Activated naive CD4-positive, alpha-beta T cell treated with anti-CD3 and anti-CD28 coated beads, Interleukin-2, amount 10 ng/mL, durations not matched to agents 7 days and 5 days (primary cell): ENCODE measurements at regions not wholly inside any gene's neighbourhood (a gene's known extent, or its start where the extent isn't known, plus 50 kb on each side); places are given as distances from the start of the nearest gene placed in this dataset.
A peak's percentile ranks its signal among the peaks of the same experiment; 100 is the strongest.

Experiments
- CTCF ChIA-PET: fragments of 350-600 bp; sonication (Branson Sonifier 250); formaldehyde crosslinking; loops from one replicate; lab custom pipeline; 2021; ENCODE audit warnings: antibody characterized with exemption; lab: Charles Lee
- DNase-seq: peaks from one replicate; pipeline ENCODE4 v3.0.0-alpha.2; 2020
- H3K27ac Mint-ChIP-seq: one replicate; pipeline ENCODE4 v1.8.0; 2021; ENCODE audit warnings: mild to moderate bottlenecking, moderate library complexity, mixed read lengths
- H3K27me3 Mint-ChIP-seq: one replicate; pipeline ENCODE4 v1.8.0; 2021; ENCODE audit warnings: mild to moderate bottlenecking, mixed read lengths
- H3K36me3 Mint-ChIP-seq: one replicate; pipeline ENCODE4 v1.8.0; 2021; ENCODE audit warnings: mixed read lengths
- H3K4me1 Mint-ChIP-seq: one replicate; pipeline ENCODE4 v1.8.0; 2021; ENCODE audit warnings: mixed read lengths
- H3K4me3 Mint-ChIP-seq: one replicate; pipeline ENCODE4 v1.8.0; 2021; ENCODE audit warnings: mild to moderate bottlenecking, moderate library complexity, mixed read lengths
- H3K9me3 Mint-ChIP-seq: one replicate; pipeline ENCODE4 v1.8.0; 2021; ENCODE audit warnings: mixed read lengths

DNA sequence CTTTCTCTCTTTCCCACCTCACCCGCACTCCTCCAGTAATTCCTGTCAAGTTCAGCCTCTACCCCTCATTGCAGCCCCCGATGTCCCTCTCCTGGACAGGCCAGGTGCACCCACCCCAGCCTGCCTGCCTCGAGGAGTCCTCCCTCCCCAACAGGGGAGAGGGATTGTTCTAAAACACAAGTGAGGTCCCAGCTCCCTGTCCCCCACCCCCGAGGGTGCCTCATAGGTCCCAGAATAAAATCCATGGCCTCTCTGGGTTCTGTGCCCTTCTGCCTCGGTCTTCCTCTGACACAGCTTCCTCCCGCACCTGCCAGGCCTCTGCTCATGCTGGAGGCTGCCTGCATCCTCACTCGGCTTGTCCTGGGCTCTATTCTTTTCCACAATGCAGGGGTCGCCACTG lies 720.1 kb downstream of the BRD1 start:
- no peak overlapping the region for H3K4me3 Mint-ChIP-seq
- H3K9me3 Mint-ChIP-seq: no peaks in the 10 kb centered on the region
- H3K27ac Mint-ChIP-seq: no peak overlapping the region
- DNase-seq: peak; percentile 5
- H3K4me1 Mint-ChIP-seq: no peaks in the 10 kb centered on the region
- peaks cover 10% of the 10 kb centered on the region for H3K27me3 Mint-ChIP-seq
- CTCF ChIA-PET: no interaction called here
- H3K36me3 Mint-ChIP-seq: no peaks in the 10 kb centered on the region

- Mint-ChIP-seq H3K36me3 (no peaks in the 10 kb centered on the region), H3K4me1 (no peaks in the 10 kb centered on the region), H3K9me3 (no peaks in the 10 kb centered on the region), H3K27me3 (peaks cover 10% of the 10 kb centered on the region), H3K4me3 (no peak overlapping the region), H3K27ac (no peak overlapping the region)
- CTCF ChIA-PET: no interaction called here
- DNase-seq: no peak
Observed at GRCh38 chr22:49106842-49107152, 720.9 kb downstream of the BRD1 start.

DNA sequence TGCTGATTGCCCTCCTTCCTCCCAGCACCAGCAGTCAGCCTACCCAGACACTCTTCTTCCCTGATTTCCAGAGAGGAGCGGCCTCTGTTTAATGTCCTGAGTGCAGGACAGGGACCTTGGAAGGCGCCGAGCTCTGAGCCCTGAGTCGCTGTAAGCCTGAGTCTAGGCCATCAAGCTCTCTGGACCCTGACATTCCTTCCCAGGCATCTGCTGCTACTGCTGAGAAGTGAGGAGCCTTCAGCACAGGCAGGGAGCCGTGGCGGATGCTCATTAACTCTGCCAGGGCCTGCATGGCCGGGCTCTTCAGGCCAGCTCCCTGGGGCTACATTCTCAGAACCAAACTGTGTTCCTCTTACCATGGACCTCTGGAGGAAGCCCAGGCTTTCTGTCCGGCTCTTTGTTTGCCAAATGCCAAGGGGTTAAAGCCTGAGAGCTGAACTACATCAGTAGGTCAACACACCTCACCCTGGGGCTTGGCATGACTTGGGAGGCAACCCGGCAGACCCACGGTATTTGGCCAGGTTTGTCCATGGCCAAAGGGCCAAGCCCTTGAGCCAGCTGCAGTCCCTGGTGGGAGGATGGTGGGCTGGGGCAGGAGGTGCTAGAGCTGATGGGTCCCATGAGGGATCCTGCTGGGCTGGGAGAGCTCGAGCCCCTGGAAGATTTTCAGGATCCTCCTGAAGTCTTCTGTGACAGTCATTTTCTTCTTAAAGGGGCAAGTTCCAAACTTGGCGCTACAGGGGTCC lies 721.4 kb downstream of the BRD1 start:
- Mint-ChIP-seq H3K4me1 (no peaks in the 10 kb centered on the region), H3K4me3 (no peak overlapping the region), H3K9me3 (no peaks in the 10 kb centered on the region), H3K27ac (no peak overlapping the region), H3K27me3 (peaks cover 10% of the 10 kb centered on the region), H3K36me3 (no peaks in the 10 kb centered on the region)
- DNase-seq: peak; percentile 14
- CTCF ChIA-PET: no interaction called here

DNA sequence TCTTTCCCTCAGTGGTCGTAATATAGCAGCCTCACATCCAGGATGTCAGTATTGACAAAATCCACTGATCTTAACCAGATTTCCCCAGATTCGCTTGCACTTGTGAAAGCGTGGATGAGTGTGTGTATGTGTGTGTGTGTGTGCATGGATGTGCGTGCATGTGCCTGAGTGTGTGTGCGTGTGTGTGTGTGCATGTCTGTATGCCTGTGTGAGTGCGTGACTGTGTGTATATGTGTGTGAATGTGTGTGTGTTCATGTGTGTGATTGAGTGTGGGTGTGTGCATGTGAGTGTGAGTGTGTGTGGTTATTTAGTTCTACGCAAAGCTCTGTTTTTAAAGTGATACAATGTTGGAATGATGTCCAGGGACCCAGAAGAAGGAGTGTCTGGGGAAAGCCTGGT lies 723.2 kb downstream of the BRD1 start:
- no peaks in the 10 kb centered on the region for H3K36me3 Mint-ChIP-seq
- CTCF ChIA-PET: no interaction called here

GRCh38 chr22:49103314-49104059 lies 724.2 kb downstream of the BRD1 start:
- DNase-seq: no peak

More for the DNA sequence above, 723.2 kb downstream of the BRD1 start:
- H3K4me1 Mint-ChIP-seq: no peaks in the 10 kb centered on the region
- H3K27ac Mint-ChIP-seq: no peak overlapping the region
- peaks cover 10% of the 10 kb centered on the region for H3K27me3 Mint-ChIP-seq
- DNase-seq: no peak
- no peak overlapping the region for H3K4me3 Mint-ChIP-seq
- no peaks in the 10 kb centered on the region for H3K9me3 Mint-ChIP-seq

GRCh38 chr22:49102367-49102766 lies 725.3 kb downstream of the BRD1 start:
- CTCF ChIA-PET: no interaction called here
- no peak overlapping the region for H3K4me3 Mint-ChIP-seq
- no peaks in the 10 kb centered on the region for H3K36me3 Mint-ChIP-seq
- no peaks in the 10 kb centered on the region for H3K4me1 Mint-ChIP-seq
- DNase-seq: no peak
- no peaks in the 10 kb centered on the region for H3K9me3 Mint-ChIP-seq
- H3K27me3 Mint-ChIP-seq: peaks cover 4% of the 10 kb centered on the region
- no peak overlapping the region for H3K27ac Mint-ChIP-seq

More at GRCh38 chr22:49103314-49104059, 724.2 kb downstream of the BRD1 start:
- Mint-ChIP-seq H3K4me1 (no peaks in the 10 kb centered on the region), H3K9me3 (no peaks in the 10 kb centered on the region), H3K27me3 (peaks cover 8% of the 10 kb centered on the region), H3K36me3 (no peaks in the 10 kb centered on the region), H3K27ac (no peak overlapping the region), H3K4me3 (no peak overlapping the region)
- CTCF ChIA-PET: no interaction called here

DNA sequence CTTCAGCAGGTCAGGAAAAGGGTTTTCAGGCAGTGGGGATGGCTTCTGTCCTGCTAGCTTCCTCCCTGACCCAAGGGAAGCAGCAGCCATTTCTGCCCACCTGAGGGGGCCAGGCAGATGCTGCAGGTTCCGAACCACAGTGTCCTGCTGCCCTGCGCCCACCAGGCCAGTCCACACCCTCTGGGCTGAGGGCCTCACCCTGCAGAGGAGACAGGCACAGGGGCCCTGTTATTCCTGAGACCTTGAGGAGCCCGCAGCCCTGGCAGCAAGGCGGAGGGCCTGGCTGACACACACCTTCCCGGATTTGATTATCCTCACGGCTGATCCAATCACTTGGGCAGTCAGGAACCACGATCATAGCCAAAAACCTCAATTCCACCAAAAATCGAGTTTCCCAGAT lies 725.8 kb downstream of the BRD1 start:
- Mint-ChIP-seq H3K9me3 (no peaks in the 10 kb centered on the region), H3K27ac (no peak overlapping the region), H3K4me1 (no peaks in the 10 kb centered on the region), H3K27me3 (peaks cover 4% of the 10 kb centered on the region), H3K4me3 (no peak overlapping the region), H3K36me3 (no peaks in the 10 kb centered on the region)
- DNase-seq: no peak
- CTCF ChIA-PET: no interaction called here

DNA sequence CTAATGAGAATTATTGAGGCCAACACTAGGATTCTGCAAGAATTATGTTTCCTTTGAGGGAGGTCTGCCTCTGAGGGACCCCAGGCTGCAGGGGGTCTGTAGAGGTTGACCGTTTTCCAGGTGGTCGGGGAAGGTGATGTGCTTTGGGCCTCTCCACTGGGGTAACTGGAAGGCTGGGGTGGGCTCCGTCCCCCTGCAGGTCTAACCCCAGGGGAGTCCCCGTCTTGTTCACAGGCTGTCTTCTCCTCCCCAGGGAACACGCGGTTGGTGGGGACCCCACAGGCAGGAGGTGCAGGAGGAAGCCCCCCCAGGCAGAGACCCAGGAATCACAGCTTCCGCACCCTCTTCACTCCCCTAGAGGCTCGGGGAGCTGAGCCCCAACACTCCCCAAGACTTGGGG lies 726.4 kb downstream of the BRD1 start:
- CTCF ChIA-PET: no interaction called here
- no peak overlapping the region for H3K27ac Mint-ChIP-seq
- H3K9me3 Mint-ChIP-seq: no peaks in the 10 kb centered on the region
- H3K36me3 Mint-ChIP-seq: no peaks in the 10 kb centered on the region
- H3K27me3 Mint-ChIP-seq: peaks cover 4% of the 10 kb centered on the region
- no peak for DNase-seq
- no peaks in the 10 kb centered on the region for H3K4me1 Mint-ChIP-seq
- no peak overlapping the region for H3K4me3 Mint-ChIP-seq

- Mint-ChIP-seq H3K4me3 (no peak overlapping the region), H3K27ac (no peak overlapping the region), H3K36me3 (no peaks in the 10 kb centered on the region), H3K27me3 (no peaks in the 10 kb centered on the region), H3K4me1 (no peaks in the 10 kb centered on the region), H3K9me3 (no peaks in the 10 kb centered on the region)
- no peak for DNase-seq
- CTCF ChIA-PET: no interaction called here
Observed at GRCh38 chr22:49100773-49101172, 726.9 kb downstream of the BRD1 start.

DNA sequence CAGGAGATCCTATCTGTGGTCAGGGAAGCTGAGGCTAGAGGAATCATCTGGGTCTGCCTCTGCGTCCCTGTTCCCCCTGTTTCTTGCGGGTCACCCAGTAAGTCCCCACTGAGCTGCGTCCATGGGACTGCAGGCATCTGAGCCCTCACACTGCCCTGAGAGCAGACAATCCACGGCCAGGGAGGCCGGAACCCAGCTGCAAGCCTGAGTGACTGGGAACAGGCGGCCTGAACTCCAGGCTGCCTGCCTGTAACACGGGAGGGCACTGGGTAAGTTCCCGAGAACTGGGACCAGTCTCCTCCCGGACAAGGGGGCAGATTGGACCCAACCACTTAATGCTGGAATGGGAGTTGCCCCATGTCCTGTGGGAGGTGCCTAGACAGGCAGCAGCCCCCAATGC lies 727.4 kb downstream of the BRD1 start:
- H3K4me3 Mint-ChIP-seq: no peak overlapping the region
- no peaks in the 10 kb centered on the region for H3K4me1 Mint-ChIP-seq
- CTCF ChIA-PET: no interaction called here

GRCh38 chr22:49099496-49100124 lies 728.1 kb downstream of the BRD1 start:
- no peak overlapping the region for H3K27ac Mint-ChIP-seq
- DNase-seq: no peak
- H3K4me1 Mint-ChIP-seq: no peaks in the 10 kb centered on the region
- no peaks in the 10 kb centered on the region for H3K27me3 Mint-ChIP-seq
- H3K9me3 Mint-ChIP-seq: no peaks in the 10 kb centered on the region
- no peak overlapping the region for H3K4me3 Mint-ChIP-seq
- CTCF ChIA-PET: no interaction called here
- H3K36me3 Mint-ChIP-seq: no peaks in the 10 kb centered on the region

More for the DNA sequence above, 727.4 kb downstream of the BRD1 start:
- no peak for DNase-seq
- H3K9me3 Mint-ChIP-seq: no peaks in the 10 kb centered on the region
- no peaks in the 10 kb centered on the region for H3K36me3 Mint-ChIP-seq
- no peak overlapping the region for H3K27ac Mint-ChIP-seq
- no peaks in the 10 kb centered on the region for H3K27me3 Mint-ChIP-seq

DNA sequence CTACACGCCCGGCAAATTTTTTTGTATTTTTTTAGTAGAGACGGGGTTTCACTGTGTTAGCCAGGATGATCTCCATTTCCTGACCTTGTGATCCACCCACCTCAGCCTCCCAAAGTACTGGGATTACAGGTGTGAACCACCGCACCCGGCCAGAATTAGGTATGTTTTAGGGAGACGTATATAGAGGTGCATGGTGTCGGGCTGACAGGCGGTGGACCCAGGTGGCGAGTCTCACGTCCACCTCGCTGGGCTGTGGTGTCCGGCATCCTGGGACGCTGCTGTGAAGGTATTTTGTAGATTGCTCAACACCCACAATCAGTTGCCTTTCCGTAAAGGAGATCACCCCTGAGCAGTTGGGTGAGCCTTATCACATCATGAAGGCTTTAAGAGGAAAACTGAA lies 728.6 kb downstream of the BRD1 start:
- Mint-ChIP-seq H3K9me3 (no peaks in the 10 kb centered on the region), H3K4me1 (no peaks in the 10 kb centered on the region), H3K27ac (no peak overlapping the region), H3K27me3 (no peaks in the 10 kb centered on the region), H3K4me3 (no peak overlapping the region), H3K36me3 (no peaks in the 10 kb centered on the region)
- no peak for DNase-seq
- CTCF ChIA-PET: no interaction called here

DNA sequence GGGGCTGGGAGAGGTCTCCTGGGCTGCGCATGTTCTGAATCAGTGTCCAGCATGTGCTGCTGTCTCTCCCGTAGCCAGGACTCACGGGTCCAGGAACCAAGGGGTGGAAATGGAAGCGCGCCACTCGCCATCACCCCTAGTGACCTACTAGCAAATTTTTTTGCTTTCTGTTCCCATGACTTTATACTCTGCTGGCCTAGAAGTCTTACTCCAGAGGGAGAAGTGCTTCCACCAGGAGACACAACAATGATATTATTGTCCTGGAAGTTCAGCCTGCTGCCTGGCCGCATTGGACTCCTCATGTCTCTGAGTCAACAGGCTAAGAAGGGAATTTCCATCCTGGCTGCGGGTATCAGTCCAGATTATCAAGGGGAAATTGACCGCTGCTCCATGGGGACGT lies 729.7 kb downstream of the BRD1 start:
- H3K27ac Mint-ChIP-seq: no peak overlapping the region
- no peaks in the 10 kb centered on the region for H3K36me3 Mint-ChIP-seq

DNA sequence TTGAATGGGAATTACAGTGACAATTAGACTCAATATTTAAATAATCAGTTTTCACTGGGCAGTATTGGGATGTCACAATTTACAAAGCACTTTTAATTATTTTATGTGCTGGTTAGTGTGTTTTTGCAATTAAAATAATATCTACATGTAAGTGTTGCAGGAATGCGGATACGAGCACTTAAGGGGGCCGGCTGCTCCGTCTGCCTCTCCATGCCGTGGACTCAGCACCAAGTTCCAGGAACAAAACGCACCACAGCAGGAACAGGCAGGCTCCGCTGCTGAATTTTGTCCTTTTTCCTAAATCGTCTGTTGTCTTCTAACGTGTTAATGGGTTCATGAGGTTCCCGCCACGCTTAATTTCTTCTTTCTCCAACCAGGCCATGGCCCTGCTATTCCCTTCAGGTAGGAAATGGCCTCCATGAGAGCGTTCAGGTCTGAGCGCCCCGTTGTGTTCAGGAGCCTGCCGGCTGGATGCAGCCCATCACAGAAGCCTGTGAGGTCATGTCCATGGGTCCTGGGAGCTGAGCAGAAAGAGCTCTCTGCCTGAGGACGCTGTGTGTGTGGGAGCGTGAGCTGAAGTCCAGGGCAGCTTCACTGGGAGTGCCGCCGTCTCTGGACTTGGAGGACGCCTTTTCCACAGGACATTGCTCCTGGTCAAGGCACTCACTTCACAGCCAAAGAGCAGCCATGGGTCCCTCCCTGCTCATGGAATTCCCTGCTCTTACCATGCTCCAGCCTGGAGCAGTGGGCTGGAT lies 730.3 kb downstream of the BRD1 start:
- Mint-ChIP-seq H3K9me3 (no peaks in the 10 kb centered on the region), H3K4me3 (no peak overlapping the region), H3K36me3 (no peaks in the 10 kb centered on the region), H3K27ac (no peak overlapping the region), H3K4me1 (no peaks in the 10 kb centered on the region), H3K27me3 (no peaks in the 10 kb centered on the region)
- CTCF ChIA-PET: no interaction called here
- no peak for DNase-seq

More for the DNA sequence above, 729.7 kb downstream of the BRD1 start:
- no peaks in the 10 kb centered on the region for H3K9me3 Mint-ChIP-seq
- no peak overlapping the region for H3K4me3 Mint-ChIP-seq
- DNase-seq: no peak
- CTCF ChIA-PET: no interaction called here
- H3K4me1 Mint-ChIP-seq: no peaks in the 10 kb centered on the region
- no peaks in the 10 kb centered on the region for H3K27me3 Mint-ChIP-seq
